ENCODE measurements at regions not wholly inside any gene's neighbourhood (a gene's known extent, or its start where the extent isn't known, plus 50 kb on each side); places are given as distances from the start of the nearest gene placed in this dataset.

- DNase-seq: peak; percentile 18
- TF ChIP-seq, protein P1, sequence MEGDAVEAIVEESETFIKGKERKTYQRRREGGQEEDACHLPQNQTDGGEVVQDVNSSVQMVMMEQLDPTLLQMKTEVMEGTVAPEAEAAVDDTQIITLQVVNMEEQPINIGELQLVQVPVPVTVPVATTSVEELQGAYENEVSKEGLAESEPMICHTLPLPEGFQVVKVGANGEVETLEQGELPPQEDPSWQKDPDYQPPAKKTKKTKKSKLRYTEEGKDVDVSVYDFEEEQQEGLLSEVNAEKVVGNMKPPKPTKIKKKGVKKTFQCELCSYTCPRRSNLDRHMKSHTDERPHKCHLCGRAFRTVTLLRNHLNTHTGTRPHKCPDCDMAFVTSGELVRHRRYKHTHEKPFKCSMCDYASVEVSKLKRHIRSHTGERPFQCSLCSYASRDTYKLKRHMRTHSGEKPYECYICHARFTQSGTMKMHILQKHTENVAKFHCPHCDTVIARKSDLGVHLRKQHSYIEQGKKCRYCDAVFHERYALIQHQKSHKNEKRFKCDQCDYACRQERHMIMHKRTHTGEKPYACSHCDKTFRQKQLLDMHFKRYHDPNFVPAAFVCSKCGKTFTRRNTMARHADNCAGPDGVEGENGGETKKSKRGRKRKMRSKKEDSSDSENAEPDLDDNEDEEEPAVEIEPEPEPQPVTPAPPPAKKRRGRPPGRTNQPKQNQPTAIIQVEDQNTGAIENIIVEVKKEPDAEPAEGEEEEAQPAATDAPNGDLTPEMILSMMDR (IDR thresholded peaks at IDR 0.05; ENCODE audit: unreplicated experiment): peak; percentile 13
- Mint-ChIP-seq H3K27me3 (ENCODE audit: unreplicated experiment) (peaks cover 28% of the 10 kb centered on the region), H3K27ac (ENCODE audit: unreplicated experiment) (no peak overlapping the region), H3K36me3 (ENCODE audit: insufficient read depth, unreplicated experiment) (no peaks in the 10 kb centered on the region), H3K4me1 (ENCODE audit: low read depth, unreplicated experiment) (no peaks in the 10 kb centered on the region), H3K9me3 (ENCODE audit: low read depth, unreplicated experiment) (no peaks in the 10 kb centered on the region), H3K4me3 (ENCODE audit: low read depth, unreplicated experiment) (no peak overlapping the region)
- CTCF ChIA-PET: interaction anchor here (0.7 to 1.3 kb wide), 4 partner anchors 52 to 430 kb away, joined by 3 to 7 read pairs (median 4); no protein-coding TSS in a partner anchor
- no TSS peak for BruUV-seq (replicated peaks)
- intact Hi-C loops (cut with micrococcal nuclease; ENCODE audit: unreplicated experiment): loop anchor here (1.0 to 2.0 kb wide), 2 partner anchors 52 to 300 kb away; no protein-coding TSS in a partner anchor
Observed at GRCh38 chrX:107324493-107325310, 118.3 kb downstream of the DNAAF6 start.

- BruUV-seq (replicated peaks): no TSS peak
Observed at GRCh38 chrX:107325467-107325866, 119.1 kb downstream of the DNAAF6 start.

DNA sequence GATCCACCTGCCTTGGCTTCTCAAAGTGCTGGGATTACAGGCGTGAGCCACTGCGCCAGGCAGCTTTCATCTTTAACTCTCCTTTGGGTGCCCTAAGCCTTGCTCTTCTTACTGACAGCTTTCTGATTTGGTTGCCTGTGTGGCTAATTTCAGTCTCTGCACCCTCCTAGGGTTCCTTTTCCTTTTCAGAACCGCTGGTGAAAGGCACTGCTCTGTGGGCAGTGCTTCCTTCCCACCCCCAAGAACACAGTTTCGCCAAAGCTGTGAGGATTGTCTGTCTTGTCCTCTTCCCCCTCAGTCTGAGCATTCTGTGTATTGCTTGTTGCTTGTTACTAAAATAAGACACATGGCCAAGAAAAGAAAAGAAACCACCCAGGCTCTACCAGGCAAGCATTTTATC, 101.4 kb upstream of the FRMPD3 start:
- TF ChIP-seq, protein P1 (IDR thresholded peaks at IDR 0.05; ENCODE audit: unreplicated experiment): no peak
- intact Hi-C loops (cut with micrococcal nuclease; ENCODE audit: unreplicated experiment): no loop called here
- no peaks in the 10 kb centered on the region for H3K36me3 Mint-ChIP-seq (ENCODE audit: insufficient read depth, unreplicated experiment)
- peaks cover 60% of the 10 kb centered on the region for H3K27me3 Mint-ChIP-seq (ENCODE audit: unreplicated experiment)
- CTCF ChIA-PET: no interaction called here
- BruUV-seq (replicated peaks): no TSS peak
- no peak for DNase-seq
- no peaks in the 10 kb centered on the region for H3K4me1 Mint-ChIP-seq (ENCODE audit: low read depth, unreplicated experiment)
- H3K4me3 Mint-ChIP-seq (ENCODE audit: low read depth, unreplicated experiment): no peak overlapping the region
- H3K27ac Mint-ChIP-seq (ENCODE audit: unreplicated experiment): no peak overlapping the region
- H3K9me3 Mint-ChIP-seq (ENCODE audit: low read depth, unreplicated experiment): no peaks in the 10 kb centered on the region

More at GRCh38 chrX:107325467-107325866, 119.1 kb downstream of the DNAAF6 start:
- Mint-ChIP-seq H3K27me3 (ENCODE audit: unreplicated experiment) (peaks cover 36% of the 10 kb centered on the region), H3K4me3 (ENCODE audit: low read depth, unreplicated experiment) (no peak overlapping the region), H3K4me1 (ENCODE audit: low read depth, unreplicated experiment) (no peaks in the 10 kb centered on the region), H3K9me3 (ENCODE audit: low read depth, unreplicated experiment) (no peaks in the 10 kb centered on the region), H3K27ac (ENCODE audit: unreplicated experiment) (no peak overlapping the region), H3K36me3 (ENCODE audit: insufficient read depth, unreplicated experiment) (no peaks in the 10 kb centered on the region)
- TF ChIP-seq, protein P1 (IDR thresholded peaks at IDR 0.05; ENCODE audit: unreplicated experiment): no peak
- intact Hi-C loops (cut with micrococcal nuclease; ENCODE audit: unreplicated experiment): loop anchor here (1.0 to 2.0 kb wide), 2 partner anchors 53 to 301 kb away; no protein-coding TSS in a partner anchor
- no peak for DNase-seq
- CTCF ChIA-PET: interaction anchor here (1.0 to 1.3 kb wide), 3 partner anchors 53 to 300 kb away, joined by 3 to 7 read pairs (median 4); no protein-coding TSS in a partner anchor

DNA sequence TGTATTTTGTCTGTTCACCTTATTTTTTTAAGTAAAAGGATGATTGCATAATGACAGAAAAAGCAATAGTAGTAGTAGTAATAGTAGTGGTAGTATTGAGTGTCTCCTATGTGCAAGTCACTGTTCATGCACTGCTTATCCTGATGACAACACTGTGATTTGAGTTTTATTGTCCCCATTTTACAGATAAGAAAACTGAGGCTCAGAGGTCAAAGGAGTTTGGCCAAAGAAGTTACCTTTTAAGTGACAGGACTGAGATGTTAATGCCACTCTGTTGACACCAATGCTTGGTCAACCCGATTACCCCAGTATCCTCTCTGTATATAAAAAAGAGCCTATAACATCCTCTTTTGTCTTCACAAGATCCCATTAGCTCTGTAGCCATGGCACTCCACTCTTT, 100.5 kb upstream of the FRMPD3 start:
- Mint-ChIP-seq H3K27me3 (ENCODE audit: unreplicated experiment) (peaks cover 64% of the 10 kb centered on the region), H3K27ac (ENCODE audit: unreplicated experiment) (no peak overlapping the region), H3K9me3 (ENCODE audit: low read depth, unreplicated experiment) (no peaks in the 10 kb centered on the region), H3K4me1 (ENCODE audit: low read depth, unreplicated experiment) (no peaks in the 10 kb centered on the region), H3K4me3 (ENCODE audit: low read depth, unreplicated experiment) (no peak overlapping the region), H3K36me3 (ENCODE audit: insufficient read depth, unreplicated experiment) (no peaks in the 10 kb centered on the region)
- intact Hi-C loops (cut with micrococcal nuclease; ENCODE audit: unreplicated experiment): no loop called here
- no peak for DNase-seq
- TF ChIP-seq, protein P1 (IDR thresholded peaks at IDR 0.05; ENCODE audit: unreplicated experiment): no peak
- CTCF ChIA-PET: no interaction called here
- no TSS peak for BruUV-seq (replicated peaks)

Data from Calu3 (cell line).